Mesothelial cell of epicardium (in vitro differentiated cells): ENCODE measurements at regions not wholly inside any gene's neighbourhood (a gene's known extent, or its start where the extent isn't known, plus 50 kb on each side); places are given as distances from the start of the nearest gene placed in this dataset.
"Not testable (repeated sequence)": the region's sequence is repeated elsewhere in the genome, so short reads cannot be mapped to it uniquely, and the experiment has no call there.

ENCODE experiments used
- DNase-seq, 2 experiments: peaks; one replicate each; pipeline ENCODE4 v3.0.0; 2021; ENCODE audit warnings: low spot score in 2 of 2; ENCODE audit not compliant: unreplicated experiment in 2 of 2
- H3K27ac Mint-ChIP-seq: 2 replicates; pipeline ENCODE4 v1.8.0; 2021; ENCODE audit warnings: mixed read lengths
- H3K27me3 Mint-ChIP-seq: 2 replicates; pipeline ENCODE4 v1.8.0; 2021; ENCODE audit warnings: low read depth, mixed read lengths
- H3K36me3 Mint-ChIP-seq: 2 replicates; pipeline ENCODE4 v1.8.0; 2021; ENCODE audit warnings: mixed read lengths
- H3K4me1 Mint-ChIP-seq: 2 replicates; pipeline ENCODE4 v1.8.0; 2021; ENCODE audit warnings: mixed read lengths
- H3K4me3 Mint-ChIP-seq: 2 replicates; pipeline ENCODE4 v1.8.0; 2021; ENCODE audit warnings: mild to moderate bottlenecking, moderate library complexity, mixed read lengths
- H3K9me3 Mint-ChIP-seq: 2 replicates; pipeline ENCODE4 v1.8.0; 2021; ENCODE audit warnings: mixed read lengths
- TF ChIP-seq, protein P1 (sequence below): fragments of 200-600 bp; sonication (generic); IDR thresholded peaks from one replicate; pipeline ENCODE4 v1.5.0; 2021; ENCODE audit warnings: antibody characterized with exemption; ENCODE audit not compliant: unreplicated experiment

DNA sequence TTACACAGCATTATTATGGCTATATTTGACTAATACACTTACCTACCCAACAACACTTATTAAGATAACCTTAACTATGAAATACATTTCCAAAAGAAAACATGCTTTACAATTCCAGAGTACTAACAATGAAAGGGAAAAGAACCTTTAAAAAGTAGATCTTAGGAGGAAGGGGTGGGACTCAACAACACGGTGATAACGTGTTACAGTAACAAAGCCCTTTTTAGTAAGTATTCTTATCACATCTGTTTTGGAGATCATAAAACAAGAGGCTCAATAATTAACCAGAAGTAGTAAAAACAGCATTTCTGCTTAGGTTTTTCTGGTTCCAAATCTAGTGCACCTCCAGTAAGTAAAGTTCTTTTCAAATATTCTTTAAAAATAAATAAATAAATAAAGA is 202.1 kb upstream of the SLC7A11 start:
- peaks cover 9% of the 10 kb centered on the region for H3K36me3 Mint-ChIP-seq
- no peaks in the 10 kb centered on the region for H3K27me3 Mint-ChIP-seq
- no peak overlapping the region for H3K4me3 Mint-ChIP-seq
- H3K27ac Mint-ChIP-seq: no peak overlapping the region
- no peak for DNase-seq
- TF ChIP-seq, protein P1, sequence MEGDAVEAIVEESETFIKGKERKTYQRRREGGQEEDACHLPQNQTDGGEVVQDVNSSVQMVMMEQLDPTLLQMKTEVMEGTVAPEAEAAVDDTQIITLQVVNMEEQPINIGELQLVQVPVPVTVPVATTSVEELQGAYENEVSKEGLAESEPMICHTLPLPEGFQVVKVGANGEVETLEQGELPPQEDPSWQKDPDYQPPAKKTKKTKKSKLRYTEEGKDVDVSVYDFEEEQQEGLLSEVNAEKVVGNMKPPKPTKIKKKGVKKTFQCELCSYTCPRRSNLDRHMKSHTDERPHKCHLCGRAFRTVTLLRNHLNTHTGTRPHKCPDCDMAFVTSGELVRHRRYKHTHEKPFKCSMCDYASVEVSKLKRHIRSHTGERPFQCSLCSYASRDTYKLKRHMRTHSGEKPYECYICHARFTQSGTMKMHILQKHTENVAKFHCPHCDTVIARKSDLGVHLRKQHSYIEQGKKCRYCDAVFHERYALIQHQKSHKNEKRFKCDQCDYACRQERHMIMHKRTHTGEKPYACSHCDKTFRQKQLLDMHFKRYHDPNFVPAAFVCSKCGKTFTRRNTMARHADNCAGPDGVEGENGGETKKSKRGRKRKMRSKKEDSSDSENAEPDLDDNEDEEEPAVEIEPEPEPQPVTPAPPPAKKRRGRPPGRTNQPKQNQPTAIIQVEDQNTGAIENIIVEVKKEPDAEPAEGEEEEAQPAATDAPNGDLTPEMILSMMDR: no peak
- H3K4me1 Mint-ChIP-seq: peaks cover 8% of the 10 kb centered on the region
- H3K9me3 Mint-ChIP-seq: peaks cover 20% of the 10 kb centered on the region

DNA sequence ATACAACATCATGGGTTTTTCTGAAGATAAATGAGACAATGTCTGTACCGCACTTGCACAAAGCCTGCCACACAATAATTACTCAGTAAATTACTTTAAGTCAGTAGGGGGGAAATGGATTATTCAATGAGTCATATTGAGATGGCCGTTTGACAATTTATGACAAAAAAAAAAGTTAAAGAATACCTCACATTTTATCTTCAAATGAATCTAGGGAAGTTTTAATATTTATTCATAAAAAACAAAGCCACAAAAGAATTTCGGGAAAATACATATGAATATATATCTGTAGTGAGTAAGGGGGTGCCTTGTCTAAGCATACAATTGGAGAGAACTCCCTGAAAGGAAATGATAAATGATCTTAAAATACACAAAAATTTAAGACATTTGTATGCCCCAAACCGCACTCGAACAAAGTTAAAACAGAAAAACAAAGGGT is 197.0 kb upstream of the SLC7A11 start:
- Mint-ChIP-seq H3K9me3 (peaks cover 32% of the 10 kb centered on the region), H3K27ac (no peak overlapping the region), H3K27me3 (no peaks in the 10 kb centered on the region), H3K36me3 (peaks cover 15% of the 10 kb centered on the region), H3K4me3 (no peak overlapping the region), H3K4me1 (peaks cover 3% of the 10 kb centered on the region)
- TF ChIP-seq, protein P1: no peak
- DNase-seq: no peak

DNA sequence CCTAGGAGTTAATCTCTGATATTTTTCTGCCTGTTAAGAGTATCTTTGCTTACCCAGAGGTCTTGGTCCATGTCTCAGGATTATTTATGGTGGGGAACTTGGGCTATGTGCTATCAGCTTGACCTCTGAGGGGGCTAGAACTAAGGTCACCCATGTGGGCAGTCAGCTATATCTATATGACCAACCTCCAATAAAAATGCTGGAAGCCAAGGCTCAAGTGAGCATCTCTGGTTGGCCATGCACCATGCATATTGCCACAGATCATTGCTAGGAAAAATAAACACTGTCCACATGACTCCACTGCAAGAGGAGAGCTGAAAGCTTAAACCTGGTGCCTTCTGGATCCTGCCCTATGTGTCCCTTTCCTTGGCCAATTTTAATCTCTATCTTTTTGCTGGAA is 196.5 kb upstream of the SLC7A11 start:
- no peak overlapping the region for H3K27ac Mint-ChIP-seq
- H3K36me3 Mint-ChIP-seq: peaks cover 18% of the 10 kb centered on the region
- peaks cover 32% of the 10 kb centered on the region for H3K9me3 Mint-ChIP-seq
- no peak for DNase-seq
- no peak overlapping the region for H3K4me3 Mint-ChIP-seq
- H3K27me3 Mint-ChIP-seq: no peaks in the 10 kb centered on the region
- TF ChIP-seq, protein P1: no peak
- peaks cover 3% of the 10 kb centered on the region for H3K4me1 Mint-ChIP-seq

DNA sequence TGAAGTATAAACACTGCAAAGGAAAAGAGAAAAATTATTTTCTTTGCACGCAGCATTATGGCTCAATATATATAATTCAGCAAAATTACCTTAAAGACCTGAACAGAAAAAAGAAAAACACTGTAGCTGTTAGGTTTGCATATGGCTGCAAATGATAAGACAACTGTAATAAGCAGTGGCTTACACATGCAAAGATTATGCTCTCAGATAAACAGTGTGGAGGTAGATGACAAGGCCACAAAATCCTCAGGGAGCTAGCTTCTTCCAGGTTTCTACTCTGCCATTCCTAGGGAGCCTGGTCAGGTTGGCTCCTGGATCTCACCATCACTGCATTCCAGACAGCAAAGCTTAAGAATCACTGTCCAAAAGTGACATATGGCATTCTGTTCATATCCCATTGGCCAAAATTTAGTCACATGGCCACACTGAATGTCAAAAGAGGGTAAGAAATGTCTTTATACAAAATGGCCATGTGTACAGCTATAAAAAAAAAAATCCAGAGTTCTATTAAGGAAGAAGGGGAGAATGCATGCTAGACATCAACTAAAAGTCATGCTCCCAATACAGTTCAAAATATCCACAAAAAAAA is 195.2 kb upstream of the SLC7A11 start:
- H3K27me3 Mint-ChIP-seq: no peaks in the 10 kb centered on the region
- H3K27ac Mint-ChIP-seq: no peak overlapping the region
- peaks cover 3% of the 10 kb centered on the region for H3K4me1 Mint-ChIP-seq
- H3K36me3 Mint-ChIP-seq: peaks cover 24% of the 10 kb centered on the region
- TF ChIP-seq, protein P1: no peak
- H3K9me3 Mint-ChIP-seq: peaks cover 37% of the 10 kb centered on the region
- no peak for DNase-seq
- H3K4me3 Mint-ChIP-seq: no peak overlapping the region

DNA sequence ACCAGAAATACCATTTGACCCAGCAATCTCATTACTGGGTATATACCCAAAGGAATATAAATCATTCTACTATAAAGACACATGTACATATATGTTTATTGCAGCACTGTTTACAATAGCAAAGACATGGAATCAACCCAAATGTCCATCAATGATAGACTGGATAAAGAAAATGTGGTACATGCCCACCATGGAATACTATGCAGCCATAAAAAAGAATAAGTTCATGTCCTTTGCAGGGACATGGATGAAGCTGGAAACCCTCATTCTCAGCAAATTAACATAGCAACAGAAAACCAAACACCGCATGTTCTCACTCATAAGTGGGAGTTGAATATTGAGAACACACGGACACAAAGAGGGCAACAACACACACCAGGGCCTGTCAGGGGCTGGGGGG is 193.6 kb upstream of the SLC7A11 start:
- H3K27me3 Mint-ChIP-seq, DNase-seq, H3K4me1 Mint-ChIP-seq, H3K4me3 Mint-ChIP-seq, H3K27ac Mint-ChIP-seq: not testable (repeated sequence)
- peaks cover 32% of the 10 kb centered on the region for H3K9me3 Mint-ChIP-seq
- peaks cover 21% of the 10 kb centered on the region for H3K36me3 Mint-ChIP-seq

DNA sequence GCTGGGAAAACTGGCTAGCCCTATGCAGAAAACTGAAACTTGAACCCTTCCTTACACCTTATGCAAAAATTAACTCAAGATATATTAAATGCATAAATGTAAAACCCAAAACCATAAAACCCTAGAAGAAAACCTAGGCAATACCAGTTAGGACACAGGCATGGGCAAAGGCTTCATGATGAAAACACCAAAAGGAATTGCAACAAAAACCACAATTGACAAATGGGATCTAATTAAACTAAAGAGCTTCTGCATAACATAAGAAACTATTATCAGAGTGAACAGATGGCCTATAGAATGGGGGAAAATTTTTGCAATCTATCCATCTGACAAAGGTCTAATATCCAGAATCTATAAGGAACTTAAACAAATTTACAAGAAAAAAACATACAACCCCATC is 192.9 kb upstream of the SLC7A11 start:
- peaks cover 21% of the 10 kb centered on the region for H3K36me3 Mint-ChIP-seq
- peaks cover 32% of the 10 kb centered on the region for H3K9me3 Mint-ChIP-seq
- H3K27ac Mint-ChIP-seq, H3K4me1 Mint-ChIP-seq, H3K27me3 Mint-ChIP-seq, H3K4me3 Mint-ChIP-seq, DNase-seq: not testable (repeated sequence)

DNA sequence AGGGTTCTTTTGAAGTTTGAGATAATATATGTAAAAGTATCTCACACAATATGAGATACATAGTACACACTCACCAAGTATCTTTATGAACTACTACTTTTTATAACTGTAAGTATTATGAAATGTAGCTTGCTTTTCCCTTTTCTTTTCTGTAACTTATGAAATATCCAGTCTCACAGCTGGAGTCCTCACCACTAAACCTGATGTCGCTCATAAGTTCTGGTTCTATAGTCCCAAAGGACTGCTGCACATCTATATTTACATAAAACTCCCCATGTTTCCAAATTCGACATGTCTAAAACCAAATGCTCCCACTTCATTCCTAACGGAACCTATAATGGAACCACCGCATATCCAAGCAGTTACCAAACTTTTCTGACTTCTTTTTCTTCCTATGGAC is 186.5 kb upstream of the SLC7A11 start:
- DNase-seq: no peak
- TF ChIP-seq, protein P1: no peak
- peaks cover 17% of the 10 kb centered on the region for H3K9me3 Mint-ChIP-seq
- H3K27me3 Mint-ChIP-seq: no peaks in the 10 kb centered on the region
- no peaks in the 10 kb centered on the region for H3K4me1 Mint-ChIP-seq
- H3K4me3 Mint-ChIP-seq: no peak overlapping the region
- H3K27ac Mint-ChIP-seq: no peak overlapping the region
- peaks cover 11% of the 10 kb centered on the region for H3K36me3 Mint-ChIP-seq
